ENCODE measurements at regions not wholly inside any gene's neighbourhood (a gene's known extent, or its start where the extent isn't known, plus 50 kb on each side); places are given as distances from the start of the nearest gene placed in this dataset.

- H3K4me1 ChIP-seq, result no peaks in the 10 kb centered on the region
- peaks cover 98% of the 10 kb centered on the region for H3K27me3 ChIP-seq (ENCODE audit: low read depth)
- intact Hi-C loops (cut with micrococcal nuclease), result no loop called here
- TF ChIP-seq CTCF (IDR thresholded peaks at IDR 0.05; ENCODE audit: borderline replicate concordance), result no peak
- DNase-seq, result no peak
- no peaks in the 10 kb centered on the region for H3K9me3 ChIP-seq (replicated peaks)
- peak overlapping the region; percentile 43 for H3K4me3 ChIP-seq
- H3K36me3 ChIP-seq, result no peaks in the 10 kb centered on the region
- H3K27ac ChIP-seq (replicated peaks), result no peak overlapping the region
Observed at GRCh38 chr6:28696167-28696566, 170.5 kb downstream of the GPX5 start.

GRCh38 chr6:28696682-28697081 lies 171.0 kb downstream of the GPX5 start:
- Histone ChIP-seq H3K4me1 (no peaks in the 10 kb centered on the region), H3K4me3 (peak overlapping the region; percentile 43), H3K36me3 (no peaks in the 10 kb centered on the region), H3K27ac (replicated peaks) (no peak overlapping the region), H3K27me3 (ENCODE audit: low read depth) (peaks cover 98% of the 10 kb centered on the region), H3K9me3 (replicated peaks) (no peaks in the 10 kb centered on the region)
- no peak for TF ChIP-seq CTCF (IDR thresholded peaks at IDR 0.05; ENCODE audit: borderline replicate concordance)
- DNase-seq, result no peak
- intact Hi-C loops (cut with micrococcal nuclease), result no loop called here

- peaks cover 96% of the 10 kb centered on the region for H3K27me3 ChIP-seq (ENCODE audit: low read depth)
Observed at GRCh38 chr6:28707387-28708282, 182.0 kb downstream of the GPX5 start.

GRCh38 chr6:28709478-28710349 lies 184.0 kb downstream of the GPX5 start:
- intact Hi-C loops (cut with micrococcal nuclease), result no loop called here
- Histone ChIP-seq H3K9me3 (replicated peaks) (peaks cover 26% of the 10 kb centered on the region), H3K4me1 (no peaks in the 10 kb centered on the region), H3K27me3 (ENCODE audit: low read depth) (peaks cover 76% of the 10 kb centered on the region), H3K27ac (replicated peaks) (no peak overlapping the region), H3K4me3 (peak overlapping the region; percentile 32), H3K36me3 (no peaks in the 10 kb centered on the region)
- no peak for DNase-seq
- no peak for TF ChIP-seq CTCF (IDR thresholded peaks at IDR 0.05; ENCODE audit: borderline replicate concordance)

More at GRCh38 chr6:28707387-28708282, 182.0 kb downstream of the GPX5 start:
- H3K4me1 ChIP-seq, result no peaks in the 10 kb centered on the region
- intact Hi-C loops (cut with micrococcal nuclease), result no loop called here
- no peak for TF ChIP-seq CTCF (IDR thresholded peaks at IDR 0.05; ENCODE audit: borderline replicate concordance)
- no peak overlapping the region for H3K27ac ChIP-seq (replicated peaks)
- H3K4me3 ChIP-seq, result no peak overlapping the region
- no peak for DNase-seq
- H3K36me3 ChIP-seq, result no peaks in the 10 kb centered on the region
- peaks cover 26% of the 10 kb centered on the region for H3K9me3 ChIP-seq (replicated peaks)

GRCh38 chr6:28710466-28711191 lies 184.9 kb downstream of the GPX5 start:
- no peak for TF ChIP-seq CTCF (IDR thresholded peaks at IDR 0.05; ENCODE audit: borderline replicate concordance)
- H3K27ac ChIP-seq (replicated peaks), result no peak overlapping the region
- DNase-seq, result no peak
- H3K4me3 ChIP-seq, result no peak overlapping the region
- H3K36me3 ChIP-seq, result no peaks in the 10 kb centered on the region
- peaks cover 26% of the 10 kb centered on the region for H3K9me3 ChIP-seq (replicated peaks)
- no peaks in the 10 kb centered on the region for H3K4me1 ChIP-seq
- intact Hi-C loops (cut with micrococcal nuclease), result no loop called here
- H3K27me3 ChIP-seq (ENCODE audit: low read depth), result peaks cover 67% of the 10 kb centered on the region

All from left ventricle myocardium inferior (tissue), 1 donor.